HG02623 (cell line): ENCODE measurements at regions not wholly inside any gene's neighbourhood (a gene's known extent, or its start where the extent isn't known, plus 50 kb on each side); places are given as distances from the start of the nearest gene placed in this dataset.

Experiments used
- ATAC-seq: cut with Tn5 transposase; IDR thresholded peaks from one replicate; pipeline ENCODE4 v1.9.1; 2021; ENCODE audit warnings: moderate library complexity; ENCODE audit not compliant: unreplicated experiment

GRCh38 chr15:91710080-91710698 lies 143.3 kb upstream of the SLCO3A1 start:
- no peak for ATAC-seq

GRCh38 chr15:91711384-91712033 lies 142.0 kb upstream of the SLCO3A1 start:
- ATAC-seq: no peak

- ATAC-seq: no peak
Observed at GRCh38 chr15:91712286-91712685, 141.2 kb upstream of the SLCO3A1 start.

- no peak for ATAC-seq
Observed at GRCh38 chr15:91716536-91716935, 137.0 kb upstream of the SLCO3A1 start.

GRCh38 chr15:91717811-91718210 lies 135.7 kb upstream of the SLCO3A1 start:
- ATAC-seq: no peak

GRCh38 chr15:91723959-91724358 lies 129.5 kb upstream of the SLCO3A1 start:
- ATAC-seq: no peak

- ATAC-seq: no peak
Observed at GRCh38 chr15:91733661-91734060, 119.8 kb upstream of the SLCO3A1 start.

- ATAC-seq: no peak
Observed at GRCh38 chr15:91737151-91737818, 116.2 kb upstream of the SLCO3A1 start.

- ATAC-seq: no peak
Observed at GRCh38 chr15:91741986-91742385, 111.5 kb upstream of the SLCO3A1 start.

GRCh38 chr15:91751611-91752010 lies 101.9 kb upstream of the SLCO3A1 start:
- no peak for ATAC-seq

GRCh38 chr15:91752081-91752785 lies 101.3 kb upstream of the SLCO3A1 start:
- no peak for ATAC-seq

- no peak for ATAC-seq
Observed at GRCh38 chr15:91759560-91759959, 93.9 kb upstream of the SLCO3A1 start.

- ATAC-seq: no peak
Observed at GRCh38 chr15:91765660-91766059, 87.8 kb upstream of the SLCO3A1 start.

GRCh38 chr15:91769476-91769875 lies 84.0 kb upstream of the SLCO3A1 start:
- no peak for ATAC-seq

GRCh38 chr15:91769894-91770293 lies 83.6 kb upstream of the SLCO3A1 start:
- no peak for ATAC-seq

- ATAC-seq: no peak
Observed at GRCh38 chr15:91776104-91776503, 77.4 kb upstream of the SLCO3A1 start.

GRCh38 chr15:91779960-91780359 lies 73.5 kb upstream of the SLCO3A1 start:
- no peak for ATAC-seq

GRCh38 chr15:91780387-91780786 lies 73.1 kb upstream of the SLCO3A1 start:
- no peak for ATAC-seq

GRCh38 chr15:91782221-91782620 lies 71.3 kb upstream of the SLCO3A1 start:
- ATAC-seq: no peak

GRCh38 chr15:91783008-91783407 lies 70.5 kb upstream of the SLCO3A1 start:
- ATAC-seq: no peak

- no peak for ATAC-seq
Observed at GRCh38 chr15:91783451-91783850, 70.1 kb upstream of the SLCO3A1 start.
